Neutrophil (primary cell): ENCODE measurements at regions not wholly inside any gene's neighbourhood (a gene's known extent, or its start where the extent isn't known, plus 50 kb on each side); places are given as distances from the start of the nearest gene placed in this dataset.

ENCODE experiments used
- H3K27ac ChIP-seq: fragments of 200-600 bp; sonication (generic); 2 replicates; pipeline ENCODE4 v1.5.1; 2016; ENCODE audit warnings: mild to moderate bottlenecking, moderate library complexity
- H3K27me3 ChIP-seq: fragments of 200-600 bp; sonication (generic); 2 replicates; pipeline ENCODE4 v1.6.0; 2016; ENCODE audit warnings: mild to moderate bottlenecking
- H3K36me3 ChIP-seq: fragments of 200-600 bp; sonication (generic); 2 replicates; pipeline ENCODE4 v1.5.1; 2017
- H3K4me1 ChIP-seq, 2 experiments: fragments of 200-600 bp in 1 of 2; sonication (generic) in 1 of 2; 1 replicate in 1 of 2; 2 replicates in 1 of 2; pipeline versions ENCODE4 v1.5.1 to v1.6.1; 2013 to 2016; ENCODE audit warnings: low read depth in 1 of 2, low read length in 1 of 2, mild to moderate bottlenecking in 1 of 2, moderate library complexity in 1 of 2; ENCODE audit not compliant: control insufficient read depth in 1 of 2, insufficient read depth in 1 of 2
- H3K4me3 ChIP-seq, 2 experiments: fragments of 200-600 bp in 1 of 2; sonication (generic) in 1 of 2; 1 replicate in 1 of 2; 2 replicates in 1 of 2; pipeline ENCODE4 v1.5.1; 2013 to 2016; ENCODE audit warnings: low read depth in 1 of 2, low read length in 1 of 2, mild to moderate bottlenecking in 1 of 2, moderate library complexity in 1 of 2
- H3K9me3 ChIP-seq: fragments of 200-600 bp; sonication (generic); 2 replicates; pipeline ENCODE4 v1.5.1; 2016
- TF ChIP-seq, protein P1 (sequence below): fragments of 200-600 bp; sonication (generic); IDR thresholded peaks from 2 replicates; pipeline ENCODE4 v1.5.1; 2016; ENCODE audit warnings: antibody characterized with exemption

DNA sequence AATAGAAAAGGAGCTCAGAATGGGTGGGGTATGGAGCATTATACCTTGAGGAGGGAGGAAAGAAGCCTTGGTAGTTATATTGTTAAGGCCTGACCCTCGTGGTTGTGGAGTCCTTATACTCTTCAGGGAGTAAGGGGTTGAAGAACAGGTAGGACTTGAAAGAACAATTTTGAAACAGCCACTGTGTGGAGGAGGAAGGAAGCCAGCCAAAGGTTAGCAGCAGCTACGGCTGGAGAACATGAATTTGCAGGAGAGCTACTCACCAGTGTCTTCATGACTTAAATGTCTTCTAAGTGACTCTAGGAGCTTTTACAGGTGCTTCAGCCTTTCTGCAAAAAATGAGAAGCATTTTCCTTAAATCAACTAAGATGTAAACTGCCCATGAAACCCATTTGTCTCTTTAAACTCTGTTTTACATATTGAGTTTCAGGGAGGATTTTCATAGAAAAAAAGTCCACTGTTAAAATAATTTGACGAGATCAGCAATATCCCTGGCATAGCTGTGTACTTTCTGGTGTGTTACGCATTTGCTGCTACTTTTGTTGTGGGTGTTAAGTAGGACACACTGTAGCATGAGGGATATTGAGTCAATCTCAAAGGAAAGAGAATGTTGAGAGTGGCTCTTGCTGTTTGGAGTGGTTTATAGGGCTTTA lies 110.6 kb upstream of the ELL2 start:
- no peaks in the 10 kb centered on the region for H3K27me3 ChIP-seq
- no peaks in the 10 kb centered on the region for H3K9me3 ChIP-seq
- no peak overlapping the region for H3K4me3 ChIP-seq
- TF ChIP-seq, protein P1, sequence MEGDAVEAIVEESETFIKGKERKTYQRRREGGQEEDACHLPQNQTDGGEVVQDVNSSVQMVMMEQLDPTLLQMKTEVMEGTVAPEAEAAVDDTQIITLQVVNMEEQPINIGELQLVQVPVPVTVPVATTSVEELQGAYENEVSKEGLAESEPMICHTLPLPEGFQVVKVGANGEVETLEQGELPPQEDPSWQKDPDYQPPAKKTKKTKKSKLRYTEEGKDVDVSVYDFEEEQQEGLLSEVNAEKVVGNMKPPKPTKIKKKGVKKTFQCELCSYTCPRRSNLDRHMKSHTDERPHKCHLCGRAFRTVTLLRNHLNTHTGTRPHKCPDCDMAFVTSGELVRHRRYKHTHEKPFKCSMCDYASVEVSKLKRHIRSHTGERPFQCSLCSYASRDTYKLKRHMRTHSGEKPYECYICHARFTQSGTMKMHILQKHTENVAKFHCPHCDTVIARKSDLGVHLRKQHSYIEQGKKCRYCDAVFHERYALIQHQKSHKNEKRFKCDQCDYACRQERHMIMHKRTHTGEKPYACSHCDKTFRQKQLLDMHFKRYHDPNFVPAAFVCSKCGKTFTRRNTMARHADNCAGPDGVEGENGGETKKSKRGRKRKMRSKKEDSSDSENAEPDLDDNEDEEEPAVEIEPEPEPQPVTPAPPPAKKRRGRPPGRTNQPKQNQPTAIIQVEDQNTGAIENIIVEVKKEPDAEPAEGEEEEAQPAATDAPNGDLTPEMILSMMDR = no peak
- H3K27ac ChIP-seq = no peak overlapping the region
- H3K4me1 ChIP-seq = peaks cover 0 to 10% of the 10 kb centered on the region in 2 experiments
- H3K36me3 ChIP-seq = no peaks in the 10 kb centered on the region

DNA sequence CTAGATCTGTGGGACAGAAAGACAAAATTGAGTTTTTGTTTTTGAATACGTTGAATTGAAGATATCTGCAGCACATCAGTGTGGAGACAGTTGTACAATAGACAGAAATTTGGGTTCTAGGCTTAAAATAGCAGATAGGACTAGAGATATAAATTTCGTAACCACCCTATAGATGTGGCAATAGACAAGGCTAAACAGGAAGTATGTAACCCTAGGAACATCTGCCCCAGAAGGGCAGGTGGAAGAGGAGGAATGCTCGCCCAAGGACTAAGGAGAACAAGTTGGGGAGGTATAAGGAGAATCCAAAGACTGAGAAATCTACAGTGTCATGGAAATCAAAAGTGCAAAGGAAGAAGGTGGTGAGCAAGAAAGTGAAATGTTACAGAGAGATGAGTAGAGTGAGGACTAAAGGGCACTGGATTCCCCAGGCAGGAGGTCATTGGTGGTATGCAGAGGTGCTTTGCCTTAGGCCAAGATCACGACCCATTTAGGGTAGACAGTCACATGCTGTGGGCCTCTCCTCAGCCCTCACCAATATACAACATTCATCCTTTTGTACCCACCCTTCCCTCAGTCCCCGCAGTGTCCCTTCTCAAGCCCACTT lies 109.1 kb upstream of the ELL2 start:
- TF ChIP-seq, protein P1 = no peak
- Histone ChIP-seq H3K27ac (no peak overlapping the region), H3K4me1 (peaks cover 0 to 10% of the 10 kb centered on the region in 2 experiments), H3K27me3 (no peaks in the 10 kb centered on the region), H3K36me3 (no peaks in the 10 kb centered on the region), H3K4me3 (no peak overlapping the region), H3K9me3 (no peaks in the 10 kb centered on the region)

GRCh38 chr5:96067894-96068614 lies 106.4 kb upstream of the ELL2 start:
- Histone ChIP-seq H3K4me3 (no peak overlapping the region), H3K9me3 (no peaks in the 10 kb centered on the region), H3K36me3 (no peaks in the 10 kb centered on the region), H3K4me1 (peaks cover 0 to 10% of the 10 kb centered on the region in 2 experiments), H3K27me3 (no peaks in the 10 kb centered on the region), H3K27ac (no peak overlapping the region)
- TF ChIP-seq, protein P1 = no peak

DNA sequence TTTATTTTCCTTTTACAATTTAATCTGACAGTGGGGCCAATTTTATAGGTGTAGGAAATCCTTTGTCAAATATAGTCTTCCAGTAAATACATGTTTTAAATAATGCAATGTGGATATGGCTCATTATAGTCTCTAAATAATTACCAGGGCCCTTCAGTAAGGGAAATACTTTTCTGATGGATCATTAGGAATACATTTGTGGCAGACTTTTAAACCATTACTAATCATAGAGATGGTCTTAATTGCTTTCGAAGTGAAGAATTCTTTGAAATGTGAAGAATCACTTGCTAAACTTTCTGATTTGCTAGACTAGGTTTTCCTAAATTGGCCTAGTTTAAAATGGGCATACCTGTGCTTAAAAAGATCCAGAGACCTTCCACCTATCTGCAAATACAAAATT lies 105.6 kb upstream of the ELL2 start:
- TF ChIP-seq, protein P1 = no peak
- Histone ChIP-seq H3K4me1 (peaks cover 0 to 10% of the 10 kb centered on the region in 2 experiments), H3K4me3 (no peak overlapping the region), H3K9me3 (no peaks in the 10 kb centered on the region), H3K36me3 (no peaks in the 10 kb centered on the region), H3K27me3 (no peaks in the 10 kb centered on the region), H3K27ac (no peak overlapping the region)

DNA sequence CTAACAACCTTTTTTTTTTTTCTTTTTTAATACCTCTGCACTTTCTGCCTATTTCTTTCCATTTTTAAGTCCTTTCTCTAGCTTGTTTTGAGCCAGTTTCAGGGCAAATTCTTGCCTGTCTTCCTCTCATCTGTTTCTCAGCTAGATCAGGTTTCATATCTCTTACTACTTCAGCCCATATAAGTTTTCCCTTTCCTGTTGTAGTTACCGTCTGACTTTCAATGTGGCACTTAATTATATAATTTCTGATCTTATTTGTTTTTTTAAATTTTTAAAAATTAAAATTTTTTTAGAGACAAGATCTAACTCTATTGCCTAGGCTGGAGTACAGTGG lies 104.7 kb upstream of the ELL2 start:
- no peak overlapping the region for H3K4me3 ChIP-seq
- no peaks in the 10 kb centered on the region for H3K9me3 ChIP-seq
- no peaks in the 10 kb centered on the region for H3K36me3 ChIP-seq
- TF ChIP-seq, protein P1 = no peak
- H3K27me3 ChIP-seq = no peaks in the 10 kb centered on the region
- H3K4me1 ChIP-seq = peaks cover 0 to 10% of the 10 kb centered on the region in 2 experiments
- H3K27ac ChIP-seq = no peak overlapping the region
